Ovary (tissue), 7 donors: ENCODE measurements at regions not wholly inside any gene's neighbourhood (a gene's known extent, or its start where the extent isn't known, plus 50 kb on each side); places are given as distances from the start of the nearest gene placed in this dataset.
A peak's percentile ranks its signal among the peaks of the same experiment; 100 is the strongest.

Experiments
- DNase-seq, 5 donors: peaks; one replicate each; pipeline ENCODE4 v3.0.0-alpha.2; 2019 to 2020
- H3K27ac ChIP-seq, 2 donors: fragments of 200-600 bp; one replicate each; pipeline versions ENCODE4 v1.5.1 to v1.8.0; 2019 to 2022
- H3K27me3 ChIP-seq: fragments of 200-600 bp; one replicate; pipeline ENCODE4 v1.8.0; 2022
- H3K36me3 ChIP-seq: fragments of 200-600 bp; sonication (generic); one replicate; pipeline ENCODE4 v1.5.1; 2019
- H3K4me1 ChIP-seq: one replicate; pipeline ENCODE4 v1.8.1; 2013; ENCODE audit warnings: mild to moderate bottlenecking, moderate library complexity; ENCODE audit not compliant: insufficient read depth
- H3K4me3 ChIP-seq: fragments of 200-600 bp; sonication (generic); one replicate; pipeline ENCODE4 v1.5.1; 2017
- H3K9me3 ChIP-seq, 2 donors: fragments of 200-600 bp in 1 of 2; sonication (generic) in 1 of 2; one replicate each; pipeline versions ENCODE4 v1.5.1 to v1.8.1; 2013 to 2019; ENCODE audit warnings: mild to moderate bottlenecking in 1 of 2, moderate library complexity in 1 of 2
- CTCF ChIP-seq, 3 donors: fragments of 450-650 bp in 2 of 3; fragments of 200-600 bp in 1 of 3; IDR thresholded peaks; one replicate each; pipeline versions ENCODE4 v1.5.1 to v1.8.0; 2016 to 2022; ENCODE audit warnings: antibody characterized with exemption in 3 of 3, mild to moderate bottlenecking in 1 of 3
- EP300 ChIP-seq: sonication (generic); formaldehyde crosslinking; IDR thresholded peaks from one replicate; pipeline ENCODE4 v1.6.1; 2017; ENCODE audit warnings: antibody characterized with exemption
- POLR2A ChIP-seq: fragments of 450-650 bp; IDR thresholded peaks from one replicate; pipeline ENCODE4 v1.6.1; 2017; ENCODE audit warnings: antibody characterized with exemption, mild to moderate bottlenecking, moderate library complexity
- WGBS, 3 donors: extraction: QIAGEN DNeasy Blood & Tissue Kit in 1 of 3; methylation state at CpG; one replicate each; pipeline versions ENCODE4 v1.1.5 to v1.1.7; 2013 to 2017; 5-methylcytosine and 5-hydroxymethylcytosine counted together
- intact Hi-C, 4 donors: fragments of 100-400 bp; cut with DNase I; formaldehyde crosslinking; loops; one replicate each; pipeline versions ENCODE4 v1.11.0 to v1.15.1; 2022 to 2023
- donor health status: DM: no; HTN: no; CAD: no; lungs with moderate emphysema.
- donor health status: DM: no; HTN: no; CAD: no.
- donor health status: Bipolar disorder and iron deficiency.
- donor health status: DM: no; HTN: no; CAD: no.
- donor health status: DM: yes; HTN: yes; CAD: no.

GRCh38 chrX:74180716-74181115 lies 123.3 kb upstream of the ZCCHC13 start:
- H3K27ac ChIP-seq: no peak overlapping the region
- no peaks in the 10 kb centered on the region for H3K27me3 ChIP-seq
- TF ChIP-seq POLR2A: no peak
- no peak for TF ChIP-seq EP300
- TF ChIP-seq CTCF (IDR thresholded peaks at IDR 0.05): no peak
- no peaks in the 10 kb centered on the region for H3K9me3 ChIP-seq
- H3K4me3 ChIP-seq: no peak overlapping the region
- no peaks in the 10 kb centered on the region for H3K4me1 ChIP-seq
- no peak for DNase-seq
- intact Hi-C loops: no loop called here
- no peaks in the 10 kb centered on the region for H3K36me3 ChIP-seq
- WGBS, 3 donors: 82 to 91% (median 84%) methylated on average over 8 of the region's 8 CpGs

- 66 to 81% (median 75%) methylated on average over 3 of the region's 3 CpGs for WGBS, 3 donors
- intact Hi-C loops: no loop called here
- DNase-seq: no peak
- Histone ChIP-seq H3K4me1 (no peaks in the 10 kb centered on the region), H3K9me3 (no peaks in the 10 kb centered on the region), H3K27ac (no peak overlapping the region), H3K4me3 (no peak overlapping the region), H3K27me3 (no peaks in the 10 kb centered on the region), H3K36me3 (no peaks in the 10 kb centered on the region)
- TF ChIP-seq EP300 (no peak), CTCF (IDR thresholded peaks at IDR 0.05) (no peak), POLR2A (no peak)
Observed at GRCh38 chrX:74179990-74180389, 124.0 kb upstream of the ZCCHC13 start.

GRCh38 chrX:74179499-74179898 lies 124.5 kb upstream of the ZCCHC13 start:
- no peak for TF ChIP-seq POLR2A
- no peak for TF ChIP-seq CTCF (IDR thresholded peaks at IDR 0.05)
- H3K36me3 ChIP-seq: no peaks in the 10 kb centered on the region
- H3K4me1 ChIP-seq: no peaks in the 10 kb centered on the region
- H3K27ac ChIP-seq: no peak overlapping the region
- DNase-seq: no peak
- WGBS, 3 donors: 59 to 64% (median 60%) methylated on average over 4 of the region's 4 CpGs
- intact Hi-C loops: no loop called here
- H3K9me3 ChIP-seq: no peaks in the 10 kb centered on the region
- H3K4me3 ChIP-seq: no peak overlapping the region
- no peaks in the 10 kb centered on the region for H3K27me3 ChIP-seq

- H3K36me3 ChIP-seq: no peaks in the 10 kb centered on the region
- TF ChIP-seq CTCF (IDR thresholded peaks at IDR 0.05) (no peak), POLR2A (no peak), EP300 (no peak)
- no peaks in the 10 kb centered on the region for H3K4me1 ChIP-seq
- H3K27ac ChIP-seq: no peak overlapping the region
- DNase-seq: no peak
- no peaks in the 10 kb centered on the region for H3K27me3 ChIP-seq
- no peaks in the 10 kb centered on the region for H3K9me3 ChIP-seq
- intact Hi-C loops: no loop called here
- 17 to 31% (median 19%) methylated on average over 1 of the region's 1 CpG for WGBS, 3 donors
- H3K4me3 ChIP-seq: no peak overlapping the region
Observed at GRCh38 chrX:74179071-74179470, 124.9 kb upstream of the ZCCHC13 start.

GRCh38 chrX:74178536-74178935 lies 125.4 kb upstream of the ZCCHC13 start:
- WGBS, 3 donors: 20 to 27% (median 20%) methylated on average over 12 of the region's 12 CpGs
- no peak overlapping the region for H3K27ac ChIP-seq
- H3K4me3 ChIP-seq: no peak overlapping the region

More at GRCh38 chrX:74178536-74178935, 125.4 kb upstream of the ZCCHC13 start:
- no peaks in the 10 kb centered on the region for H3K27me3 ChIP-seq
- peak in 1 of 5 donors; percentile 17 for DNase-seq
- H3K9me3 ChIP-seq: no peaks in the 10 kb centered on the region
- no peaks in the 10 kb centered on the region for H3K36me3 ChIP-seq
- intact Hi-C loops: no loop called here
- TF ChIP-seq CTCF (IDR thresholded peaks at IDR 0.05) (no peak), POLR2A (no peak), EP300 (no peak)
- no peaks in the 10 kb centered on the region for H3K4me1 ChIP-seq
